Renal cortical epithelial cell (primary cell): ENCODE measurements at regions not wholly inside any gene's neighbourhood (a gene's known extent, or its start where the extent isn't known, plus 50 kb on each side); places are given as distances from the start of the nearest gene placed in this dataset.

Experiments used
- DNase-seq: peaks from one replicate; pipeline ENCODE4 v3.0.0-alpha.2; 2011; ENCODE audit warnings: low read depth

DNA sequence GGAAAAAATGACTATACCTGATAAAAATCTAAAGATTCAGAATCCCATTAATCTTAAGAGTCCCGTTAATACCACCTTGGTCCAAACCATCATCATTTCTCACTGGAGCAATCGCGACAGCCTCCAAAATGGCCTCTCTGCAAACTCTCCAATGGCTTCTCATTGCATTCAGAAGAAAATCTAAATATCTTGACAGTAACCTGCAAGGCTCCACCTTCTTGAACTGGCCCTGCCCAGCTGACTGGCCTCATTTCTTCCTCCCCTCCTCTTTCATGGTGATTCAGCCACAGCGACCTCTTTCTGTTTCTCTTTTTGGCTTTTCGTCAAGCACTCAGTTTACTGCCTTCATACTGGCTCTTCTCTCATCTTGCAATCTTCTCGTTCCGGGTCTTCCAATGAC, 56.2 kb upstream of the GPRIN3 start:
- no peak for DNase-seq

- DNase-seq, result no peak
Measured at GRCh38 chr4:89358935-89359638, 51.5 kb upstream of the GPRIN3 start.

GRCh38 chr4:89357787-89358186, 50.2 kb upstream of the GPRIN3 start:
- no peak for DNase-seq
